ENCODE measurements at regions not wholly inside any gene's neighbourhood (a gene's known extent, or its start where the extent isn't known, plus 50 kb on each side); places are given as distances from the start of the nearest gene placed in this dataset.
"Not testable (repeated sequence)": the region's sequence is repeated elsewhere in the genome, so short reads cannot be mapped to it uniquely, and the experiment has no call there.

DNA sequence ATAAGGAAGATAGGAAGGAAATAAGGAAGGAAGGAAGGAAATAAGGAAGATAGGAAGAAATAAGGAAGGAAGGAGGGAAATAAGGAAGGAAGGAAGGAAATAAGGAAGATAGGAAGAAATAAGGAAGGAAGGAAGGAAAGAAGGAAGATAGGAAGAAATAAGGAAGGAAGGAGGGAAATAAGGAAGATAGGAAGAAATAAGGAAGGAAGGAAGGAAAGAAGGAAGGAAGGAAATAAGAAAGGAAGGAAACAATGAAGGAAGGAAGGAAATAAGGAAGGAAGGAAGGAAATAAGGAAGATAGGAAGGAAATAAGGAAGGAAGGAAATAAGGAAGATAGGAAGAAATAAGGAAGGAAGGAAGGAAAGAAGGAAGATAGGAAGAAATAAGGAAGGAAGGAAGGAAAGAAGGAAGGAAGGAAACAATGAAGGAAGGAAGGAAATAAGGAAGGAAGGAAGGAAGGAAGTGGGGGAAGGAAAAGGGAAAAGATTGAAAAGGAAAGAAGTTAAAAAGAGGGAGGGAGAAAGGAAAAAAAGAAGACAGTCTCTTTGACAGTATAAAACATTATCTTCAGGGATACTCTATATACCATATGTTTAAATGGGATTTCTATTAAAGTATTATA is 227.1 kb downstream of the SP3 start:
- not testable (repeated sequence) for DNase-seq (ENCODE audit: low read depth)

DNA sequence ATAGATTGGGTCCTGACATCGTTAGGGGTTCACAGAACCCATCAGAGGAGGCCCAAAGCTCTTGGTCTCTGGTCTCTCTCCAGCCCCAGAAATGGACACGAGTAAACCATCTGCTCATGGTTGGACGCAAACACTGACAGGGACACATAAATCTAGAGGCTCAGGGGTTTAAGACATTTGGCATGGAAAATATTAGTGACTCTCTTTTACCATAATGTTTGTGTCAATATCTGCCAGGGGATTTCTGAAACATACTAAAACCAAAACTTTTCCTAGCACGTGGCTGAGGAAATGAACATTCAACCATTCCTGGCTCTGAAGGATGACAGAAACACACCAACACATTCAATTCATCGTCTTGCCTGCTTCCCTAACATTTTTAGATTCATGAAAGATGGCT is 226.2 kb downstream of the SP3 start:
- no peak for DNase-seq (ENCODE audit: low read depth)

DNA sequence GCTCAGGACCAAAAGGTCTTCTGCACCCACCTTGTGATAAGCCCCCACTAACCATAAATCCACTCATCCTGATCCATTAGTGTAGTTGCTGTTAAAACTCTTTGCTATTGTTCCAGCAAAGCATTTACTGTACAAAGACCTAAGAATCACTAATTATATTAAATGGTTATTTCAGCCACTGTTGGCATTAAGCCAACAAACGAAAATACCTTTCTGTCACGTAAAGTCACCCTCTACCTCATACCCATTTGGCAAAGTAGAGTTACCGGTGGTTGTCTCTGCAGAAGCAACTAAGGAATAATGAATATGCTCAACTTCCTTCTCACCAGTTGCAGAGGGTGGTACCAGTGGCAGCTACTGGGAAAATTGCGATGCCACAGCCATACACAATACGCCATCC is 224.5 kb downstream of the SP3 start:
- DNase-seq (ENCODE audit: low read depth): no peak

DNA sequence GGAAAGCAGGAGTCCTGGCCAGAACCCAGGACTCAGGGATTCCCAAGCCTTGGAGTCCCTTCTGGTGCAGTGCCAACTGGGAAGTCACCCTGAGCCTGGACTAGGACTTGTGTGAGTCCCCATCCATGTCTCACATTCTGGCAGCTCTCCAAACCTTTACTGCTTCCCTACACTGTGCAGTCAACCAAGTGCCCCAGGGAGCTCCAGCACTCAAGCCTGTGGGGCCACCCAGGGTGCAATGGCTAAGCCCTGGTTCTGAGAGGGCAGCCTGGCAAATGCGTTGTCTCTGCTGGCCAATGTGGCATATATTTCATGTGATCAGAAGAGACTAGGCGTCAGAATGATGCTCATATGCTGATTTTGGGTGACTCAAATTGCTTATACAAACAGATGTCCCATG is 223.4 kb downstream of the SP3 start:
- DNase-seq (ENCODE audit: low read depth): no peak

GRCh38 chr2:173747035-173747434 is 218.1 kb downstream of the SP3 start:
- DNase-seq (ENCODE audit: low read depth): no peak

- no peak for DNase-seq (ENCODE audit: low read depth)
Measured at GRCh38 chr2:173749315-173749714, 215.9 kb downstream of the SP3 start.

DNA sequence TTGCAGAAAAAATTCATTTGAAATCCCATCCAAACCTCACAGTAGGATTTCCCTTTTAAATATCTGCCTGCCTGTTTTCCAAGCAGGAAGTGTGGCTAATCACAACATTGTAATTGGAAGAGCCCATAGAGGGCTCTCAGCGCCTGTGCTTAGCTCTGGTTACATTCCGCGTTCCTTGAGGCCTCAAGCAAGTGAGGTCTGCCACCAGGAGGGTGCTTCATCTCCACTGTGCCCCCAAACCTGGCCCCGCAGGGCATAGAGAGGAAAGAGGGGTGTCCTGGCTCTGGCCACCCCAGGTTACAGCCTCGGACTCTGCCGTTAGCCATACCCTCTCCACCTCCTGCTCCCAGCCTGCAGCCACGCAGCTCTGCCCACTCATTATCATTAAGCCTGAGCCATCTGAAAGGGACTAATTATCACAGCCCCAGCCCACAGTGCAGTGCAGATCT is 214.8 kb downstream of the SP3 start:
- DNase-seq (ENCODE audit: low read depth): no peak

- no peak for DNase-seq (ENCODE audit: low read depth)
Measured at GRCh38 chr2:173750831-173751230, 214.3 kb downstream of the SP3 start.

DNA sequence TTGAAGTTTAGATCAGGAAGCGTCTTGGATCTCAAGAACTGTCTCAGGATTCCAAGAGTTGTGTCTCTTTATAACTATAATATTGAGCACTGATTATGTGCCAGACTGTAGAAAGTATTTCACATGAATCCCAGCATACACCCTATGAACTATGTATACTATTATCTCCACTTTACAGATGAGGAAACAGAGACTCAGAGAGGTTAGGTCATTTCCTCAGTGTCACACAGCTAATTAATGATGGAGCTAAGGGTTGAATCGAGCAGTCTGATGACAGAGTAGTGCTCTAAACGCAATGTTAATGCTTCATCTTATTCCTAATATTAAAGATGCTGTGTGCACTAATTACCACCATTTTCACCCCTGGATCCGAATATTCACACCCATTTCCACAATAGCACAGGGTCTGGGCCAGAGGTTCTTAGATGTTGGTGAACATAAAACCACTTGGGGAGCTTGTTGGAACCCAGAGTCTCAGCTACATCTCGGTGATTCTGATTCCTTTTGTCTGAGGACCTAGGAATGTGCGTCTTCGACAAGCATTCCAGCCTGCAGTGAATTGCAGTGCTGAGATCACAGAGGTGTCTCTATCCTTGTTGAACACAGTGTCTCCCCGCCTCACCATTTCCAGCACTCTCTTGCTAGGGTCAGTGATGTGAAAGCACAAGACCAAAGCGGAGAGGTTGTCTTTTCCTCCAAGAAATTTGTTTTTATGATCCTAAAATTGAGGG is 213.8 kb downstream of the SP3 start:
- no peak for DNase-seq (ENCODE audit: low read depth)

GRCh38 chr2:173752152-173752551 is 213.0 kb downstream of the SP3 start:
- DNase-seq (ENCODE audit: low read depth): no peak

DNA sequence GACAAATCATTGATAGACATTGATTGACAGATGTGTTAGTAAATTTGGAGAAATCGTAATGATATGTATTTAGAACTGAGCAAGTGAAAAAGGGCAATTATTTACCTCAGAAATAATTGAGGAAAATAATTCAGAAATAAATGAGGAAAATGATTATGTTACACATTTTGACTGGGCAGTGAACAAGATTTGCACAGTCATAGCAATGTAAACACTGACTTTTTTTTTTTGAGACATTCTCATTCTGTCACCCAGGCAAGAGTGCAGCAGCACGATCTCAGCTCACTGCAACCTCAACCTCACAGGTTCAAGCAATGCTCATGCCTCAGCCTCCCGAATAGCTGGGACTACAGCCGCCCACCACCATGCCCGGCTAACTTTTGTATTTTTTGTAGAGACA is 211.7 kb downstream of the SP3 start:
- DNase-seq (ENCODE audit: low read depth): no peak

DNA sequence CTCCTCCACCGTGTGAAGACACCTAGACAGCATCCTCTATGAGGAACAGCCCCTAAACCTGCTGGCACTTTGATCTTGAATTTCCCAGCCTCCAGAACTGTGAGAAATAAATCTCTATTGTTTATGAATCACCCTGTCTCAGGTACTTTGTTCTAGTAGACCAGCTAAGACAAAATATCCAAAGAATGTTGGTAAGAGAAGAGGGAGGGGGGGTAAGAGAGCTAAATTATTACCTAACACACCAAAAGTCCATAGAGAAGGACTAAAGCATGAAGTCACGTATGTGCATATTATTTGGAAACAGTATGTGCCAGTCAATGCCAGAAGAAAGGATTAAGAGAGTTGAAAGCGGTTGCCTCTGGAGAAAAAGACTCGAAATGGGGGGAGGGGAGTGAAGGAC is 211.0 kb downstream of the SP3 start:
- DNase-seq (ENCODE audit: low read depth): no peak

DNA sequence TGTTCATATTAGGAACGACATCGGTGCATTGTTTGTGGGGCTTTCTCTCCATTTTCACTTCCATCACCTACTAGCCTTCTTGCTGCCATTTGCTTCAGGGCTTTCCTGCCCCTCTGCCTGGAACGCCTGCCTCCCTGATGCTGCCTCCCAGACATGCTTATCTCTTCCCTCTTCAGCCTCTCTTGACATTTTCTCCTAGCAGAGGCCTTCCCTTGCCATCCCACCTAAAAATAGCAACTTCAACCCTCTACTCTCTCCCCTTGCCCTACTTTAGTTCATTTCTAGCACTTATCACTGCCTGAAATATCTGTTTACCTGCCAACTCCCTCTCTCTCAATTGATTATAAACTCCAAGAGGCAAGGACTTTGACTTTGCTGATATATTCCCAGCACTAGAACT is 210.3 kb downstream of the SP3 start:
- DNase-seq (ENCODE audit: low read depth): no peak

GRCh38 chr2:173755798-173756197 is 209.4 kb downstream of the SP3 start:
- DNase-seq (ENCODE audit: low read depth): no peak

- no peak for DNase-seq (ENCODE audit: low read depth)
Measured at GRCh38 chr2:173759959-173760358, 205.2 kb downstream of the SP3 start.

- DNase-seq (ENCODE audit: low read depth): no peak
Measured at GRCh38 chr2:173760553-173760952, 204.6 kb downstream of the SP3 start.

- no peak for DNase-seq (ENCODE audit: low read depth)
Measured at GRCh38 chr2:173761603-173762119, 203.5 kb downstream of the SP3 start.

DNA sequence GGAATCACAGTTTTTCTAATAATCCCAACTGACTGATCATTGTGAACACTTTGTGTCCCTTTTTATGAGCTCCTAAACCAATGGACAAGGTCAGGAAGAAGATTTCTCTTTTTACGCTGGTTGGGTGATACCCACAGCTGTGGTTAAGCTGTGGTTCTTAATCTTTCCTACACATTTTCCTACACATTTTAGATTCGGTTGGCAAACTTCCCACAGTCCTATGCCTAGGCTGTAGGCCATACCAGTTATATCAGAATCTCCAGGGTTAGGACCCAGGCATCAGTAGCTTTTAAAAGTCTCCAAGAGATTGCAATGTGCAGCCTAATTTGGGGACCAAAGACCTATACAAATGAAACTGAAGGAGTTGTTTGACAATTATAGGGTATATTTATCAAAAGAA is 203.0 kb downstream of the SP3 start:
- no peak for DNase-seq (ENCODE audit: low read depth)

GRCh38 chr2:173762864-173763263 is 202.3 kb downstream of the SP3 start:
- DNase-seq (ENCODE audit: low read depth): no peak

- no peak for DNase-seq (ENCODE audit: low read depth)
Measured at GRCh38 chr2:173763641-173764040, 201.5 kb downstream of the SP3 start.

- DNase-seq (ENCODE audit: low read depth): no peak
Measured at GRCh38 chr2:173764094-173764493, 201.1 kb downstream of the SP3 start.

GRCh38 chr2:173766537-173767289 is 198.5 kb downstream of the SP3 start:
- no peak for DNase-seq (ENCODE audit: low read depth)
